ENCODE measurements at regions not wholly inside any gene's neighbourhood (a gene's known extent, or its start where the extent isn't known, plus 50 kb on each side); places are given as distances from the start of the nearest gene placed in this dataset.

- no peak overlapping the region for H3K4me3 ChIP-seq (ENCODE audit: low read depth, low read length)
- no peak for TF ChIP-seq CTCF (IDR thresholded peaks at IDR 0.05; ENCODE audit: insufficient read depth, low read length)
- no peak for DNase-seq (ENCODE audit: low read depth)
Measured at GRCh38 chr17:79164913-79165695, 90.5 kb downstream of the ENGASE start.

- no peak for DNase-seq (ENCODE audit: low read depth)
- H3K4me3 ChIP-seq (ENCODE audit: low read depth, low read length), result no peak overlapping the region
- TF ChIP-seq CTCF (IDR thresholded peaks at IDR 0.05; ENCODE audit: insufficient read depth, low read length), result no peak
Measured at GRCh38 chr17:79164408-79164807, 89.8 kb downstream of the ENGASE start.

- no peak overlapping the region for H3K4me3 ChIP-seq (ENCODE audit: low read depth, low read length)
- no peak for TF ChIP-seq CTCF (IDR thresholded peaks at IDR 0.05; ENCODE audit: insufficient read depth, low read length)
- DNase-seq (ENCODE audit: low read depth), result no peak
Measured at GRCh38 chr17:79163071-79163470, 88.4 kb downstream of the ENGASE start.

- no peak for DNase-seq (ENCODE audit: low read depth)
- H3K4me3 ChIP-seq (ENCODE audit: low read depth, low read length), result no peak overlapping the region
- no peak for TF ChIP-seq CTCF (IDR thresholded peaks at IDR 0.05; ENCODE audit: insufficient read depth, low read length)
Measured at GRCh38 chr17:79162012-79162963, 87.7 kb downstream of the ENGASE start.

GRCh38 chr17:79160980-79161636 is 86.5 kb downstream of the ENGASE start:
- H3K4me3 ChIP-seq (ENCODE audit: low read depth, low read length), result no peak overlapping the region
- no peak for DNase-seq (ENCODE audit: low read depth)
- no peak for TF ChIP-seq CTCF (IDR thresholded peaks at IDR 0.05; ENCODE audit: insufficient read depth, low read length)

- no peak for DNase-seq (ENCODE audit: low read depth)
- H3K4me3 ChIP-seq (ENCODE audit: low read depth, low read length), result no peak overlapping the region
- no peak for TF ChIP-seq CTCF (IDR thresholded peaks at IDR 0.05; ENCODE audit: insufficient read depth, low read length)
Measured at GRCh38 chr17:79159926-79160325, 85.3 kb downstream of the ENGASE start.

All from fibroblast of the aortic adventitia (primary cell).